Right atrium auricular region (tissue), 2 donors: ENCODE measurements at regions not wholly inside any gene's neighbourhood (a gene's known extent, or its start where the extent isn't known, plus 50 kb on each side); places are given as distances from the start of the nearest gene placed in this dataset.

Source experiments
- DNase-seq: peaks from one replicate; pipeline ENCODE4 v3.0.0-alpha.2; 2019; ENCODE audit warnings: low spot score
- H3K27ac ChIP-seq, 2 donors: fragments of 200-600 bp; sonication (generic); 1 replicate in 1 of 2; 2 replicates in 1 of 2; pipeline ENCODE4 v1.5.1; 2016 to 2019
- H3K27me3 ChIP-seq, 2 donors: fragments of 200-600 bp; sonication (generic); one replicate each; pipeline versions ENCODE4 v1.5.1 to v1.6.0; 2017 to 2019
- H3K36me3 ChIP-seq: fragments of 200-600 bp; sonication (generic); one replicate; pipeline ENCODE4 v1.5.1; 2016
- H3K4me1 ChIP-seq, 2 donors: fragments of 200-600 bp; sonication (generic); one replicate each; pipeline versions ENCODE4 v1.5.1 to v1.6.0; 2017 to 2019
- H3K4me3 ChIP-seq, 2 donors: fragments of 200-600 bp; sonication (generic); 1 replicate in 1 of 2; 2 replicates in 1 of 2; pipeline ENCODE4 v1.5.1; 2017 to 2019; ENCODE audit warnings: mild to moderate bottlenecking in 1 of 2, moderate library complexity in 1 of 2
- H3K9me3 ChIP-seq, 2 donors: fragments of 200-600 bp; sonication (generic); one replicate each; pipeline ENCODE4 v1.5.1; 2019
- TF ChIP-seq, protein P1 (sequence below), 2 donors: fragments of 200-600 bp; sonication (generic); IDR thresholded peaks; one replicate each; pipeline ENCODE4 v1.5.1; 2019; ENCODE audit warnings: antibody characterized with exemption in 2 of 2

DNA sequence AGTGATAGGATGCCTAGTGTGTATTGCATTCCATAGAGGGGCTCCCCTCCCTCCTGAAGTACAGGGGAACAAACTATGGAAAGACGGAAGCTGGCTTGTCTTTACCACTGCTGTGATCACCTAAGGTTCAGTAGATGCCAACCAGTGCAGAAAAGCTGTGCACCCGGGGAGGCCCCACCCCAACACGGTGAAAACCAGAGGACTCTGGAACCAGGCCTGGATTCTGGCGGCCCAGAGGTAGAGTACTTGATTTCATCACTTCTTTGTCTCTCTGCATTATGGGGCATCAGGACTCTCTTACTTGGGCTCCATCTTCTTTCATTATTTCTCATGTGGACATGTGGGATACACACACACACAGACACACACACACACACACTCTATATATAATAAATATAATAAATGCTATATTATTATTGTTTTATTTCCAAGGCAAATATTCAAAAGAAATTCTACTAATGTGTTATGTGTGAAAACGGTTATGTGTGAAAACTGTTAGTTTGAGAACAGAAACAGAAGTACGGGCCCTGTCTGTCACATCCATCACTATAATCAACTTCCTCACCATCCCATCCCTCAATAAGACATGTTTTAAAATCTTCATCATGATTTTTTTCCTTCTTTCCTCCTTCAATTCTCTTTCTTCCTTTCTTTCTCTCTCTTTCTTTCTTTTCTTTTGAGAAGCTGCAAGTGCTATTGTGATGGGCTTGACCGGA, 152.4 kb upstream of the CMC1 start:
- H3K36me3 ChIP-seq, result no peaks in the 10 kb centered on the region
- no peak for DNase-seq
- no peak overlapping the region for H3K27ac ChIP-seq
- TF ChIP-seq, protein P1, sequence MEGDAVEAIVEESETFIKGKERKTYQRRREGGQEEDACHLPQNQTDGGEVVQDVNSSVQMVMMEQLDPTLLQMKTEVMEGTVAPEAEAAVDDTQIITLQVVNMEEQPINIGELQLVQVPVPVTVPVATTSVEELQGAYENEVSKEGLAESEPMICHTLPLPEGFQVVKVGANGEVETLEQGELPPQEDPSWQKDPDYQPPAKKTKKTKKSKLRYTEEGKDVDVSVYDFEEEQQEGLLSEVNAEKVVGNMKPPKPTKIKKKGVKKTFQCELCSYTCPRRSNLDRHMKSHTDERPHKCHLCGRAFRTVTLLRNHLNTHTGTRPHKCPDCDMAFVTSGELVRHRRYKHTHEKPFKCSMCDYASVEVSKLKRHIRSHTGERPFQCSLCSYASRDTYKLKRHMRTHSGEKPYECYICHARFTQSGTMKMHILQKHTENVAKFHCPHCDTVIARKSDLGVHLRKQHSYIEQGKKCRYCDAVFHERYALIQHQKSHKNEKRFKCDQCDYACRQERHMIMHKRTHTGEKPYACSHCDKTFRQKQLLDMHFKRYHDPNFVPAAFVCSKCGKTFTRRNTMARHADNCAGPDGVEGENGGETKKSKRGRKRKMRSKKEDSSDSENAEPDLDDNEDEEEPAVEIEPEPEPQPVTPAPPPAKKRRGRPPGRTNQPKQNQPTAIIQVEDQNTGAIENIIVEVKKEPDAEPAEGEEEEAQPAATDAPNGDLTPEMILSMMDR (IDR thresholded peaks at IDR 0.05), result no peak
- no peaks in the 10 kb centered on the region for H3K4me1 ChIP-seq
- H3K27me3 ChIP-seq, result no peaks in the 10 kb centered on the region
- H3K9me3 ChIP-seq, result peaks cover 0 to 16% of the 10 kb centered on the region in 2 donors
- H3K4me3 ChIP-seq, result no peak overlapping the region

DNA sequence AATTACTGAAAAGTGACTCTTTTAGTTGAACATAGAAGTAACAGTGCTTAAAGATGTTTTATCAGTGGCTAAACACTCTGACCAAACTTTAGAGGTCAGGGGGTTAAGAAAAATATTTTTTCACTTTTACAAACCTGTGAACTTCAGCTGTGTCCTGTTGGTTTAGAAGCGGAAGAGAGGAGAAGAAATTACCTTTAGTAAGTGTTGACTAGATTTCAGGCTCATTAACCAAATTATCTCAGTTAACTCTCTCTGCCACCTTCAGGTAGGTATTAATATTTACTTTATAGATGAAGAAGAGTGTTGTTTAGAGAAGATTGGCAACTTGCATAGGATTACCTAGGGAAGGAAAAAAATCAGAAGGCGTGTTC, 151.9 kb upstream of the CMC1 start:
- Histone ChIP-seq H3K4me3 (no peak overlapping the region), H3K27me3 (no peaks in the 10 kb centered on the region), H3K4me1 (no peaks in the 10 kb centered on the region), H3K9me3 (peaks cover 0 to 19% of the 10 kb centered on the region in 2 donors), H3K36me3 (no peaks in the 10 kb centered on the region), H3K27ac (no peak overlapping the region)
- TF ChIP-seq, protein P1 (IDR thresholded peaks at IDR 0.05), result no peak
- DNase-seq, result no peak

DNA sequence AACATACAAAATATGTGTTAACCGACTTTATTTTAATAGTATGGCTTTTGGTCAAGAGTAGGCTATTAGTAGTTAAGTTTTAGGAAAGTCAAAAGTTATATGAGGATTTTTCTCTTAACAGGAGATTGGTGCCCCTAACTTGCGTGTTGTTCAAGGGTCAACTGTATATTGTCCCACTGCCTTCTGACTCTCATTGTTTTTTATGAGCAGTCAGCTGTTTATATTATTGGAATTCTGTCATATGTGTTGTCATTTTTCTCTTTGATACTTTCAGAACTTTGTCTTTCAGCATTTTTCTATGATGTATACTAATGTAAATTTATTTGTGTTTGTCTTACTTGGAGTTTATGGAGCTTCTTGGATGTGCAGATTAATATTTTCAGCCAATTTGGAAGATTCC, 142.1 kb upstream of the CMC1 start:
- Histone ChIP-seq H3K27ac (no peak overlapping the region), H3K36me3 (no peaks in the 10 kb centered on the region), H3K4me1 (no peaks in the 10 kb centered on the region), H3K4me3 (no peak overlapping the region), H3K9me3 (peaks cover 0 to 20% of the 10 kb centered on the region in 2 donors), H3K27me3 (no peaks in the 10 kb centered on the region)
- TF ChIP-seq, protein P1 (IDR thresholded peaks at IDR 0.05), result no peak
- DNase-seq, result no peak

DNA sequence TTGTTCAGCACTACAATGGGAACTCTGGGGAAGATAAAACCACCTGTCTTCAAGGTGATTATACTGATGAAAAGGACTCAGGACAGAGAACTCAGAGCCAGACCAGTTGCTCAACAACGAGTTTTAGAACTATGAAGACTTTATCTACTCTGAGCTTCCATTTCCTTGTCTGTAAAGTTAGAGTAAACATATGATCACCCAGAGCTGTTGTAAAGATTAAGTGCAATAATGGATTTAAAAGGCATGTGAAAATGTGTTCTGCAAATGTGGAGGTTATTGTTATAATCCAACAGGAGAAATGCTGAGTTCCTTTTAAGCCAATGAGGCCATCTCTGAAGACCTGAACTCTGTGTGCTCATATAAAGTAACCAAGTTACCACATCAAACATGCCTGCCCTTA, 139.7 kb upstream of the CMC1 start:
- Histone ChIP-seq H3K4me1 (no peaks in the 10 kb centered on the region), H3K27ac (no peak overlapping the region), H3K27me3 (no peaks in the 10 kb centered on the region), H3K36me3 (no peaks in the 10 kb centered on the region), H3K4me3 (no peak overlapping the region), H3K9me3 (peaks cover 0 to 14% of the 10 kb centered on the region in 2 donors)
- TF ChIP-seq, protein P1 (IDR thresholded peaks at IDR 0.05), result no peak
- no peak for DNase-seq

DNA sequence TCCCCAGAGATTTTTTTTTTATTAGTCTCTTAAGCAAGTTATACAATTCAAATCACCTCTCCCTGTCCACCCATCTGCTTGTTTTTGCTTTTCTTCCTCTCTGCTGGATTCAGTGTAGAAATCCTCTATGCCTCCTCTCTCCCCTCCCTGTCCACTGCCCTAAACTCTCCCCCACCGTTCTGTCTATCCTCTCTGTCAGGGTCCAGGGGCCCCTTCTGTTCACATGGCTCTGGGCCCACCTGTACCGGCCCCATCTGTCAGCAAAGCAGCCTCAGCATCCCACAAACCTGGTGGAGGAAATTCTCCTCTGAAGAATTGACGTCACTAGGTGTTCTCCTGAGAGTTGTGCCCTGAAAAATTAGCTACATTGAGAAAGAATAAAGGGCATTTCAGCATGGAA, 137.6 kb upstream of the CMC1 start:
- no peak for DNase-seq
- Histone ChIP-seq H3K27ac (no peak overlapping the region), H3K36me3 (no peaks in the 10 kb centered on the region), H3K9me3 (peaks cover 0 to 14% of the 10 kb centered on the region in 2 donors), H3K4me3 (no peak overlapping the region), H3K27me3 (no peaks in the 10 kb centered on the region), H3K4me1 (no peaks in the 10 kb centered on the region)
- TF ChIP-seq, protein P1 (IDR thresholded peaks at IDR 0.05), result no peak
